VCaP (cell line): ENCODE measurements at regions not wholly inside any gene's neighbourhood (a gene's known extent, or its start where the extent isn't known, plus 50 kb on each side); places are given as distances from the start of the nearest gene placed in this dataset.

Experiments used
- H3K27ac ChIP-seq: fragments of 450-650 bp; 2 replicates; pipeline ENCODE4 v1.5.1; 2017
- CTCF ChIP-seq: fragments of 450-650 bp; conservative IDR thresholded peaks from 2 replicates; pipeline ENCODE4 v1.5.1; 2017; ENCODE audit warnings: mild to moderate bottlenecking, moderate library complexity

GRCh38 chr1:30256911-30257310 is 466.5 kb downstream of the MATN1 start:
- no peak overlapping the region for H3K27ac ChIP-seq
- TF ChIP-seq CTCF: no peak

- no peak for TF ChIP-seq CTCF
- H3K27ac ChIP-seq: no peak overlapping the region
These were observed 468.2 kb downstream of the MATN1 start for GRCh38 chr1:30255111-30255724.

- no peak overlapping the region for H3K27ac ChIP-seq
- no peak for TF ChIP-seq CTCF
These were observed 469.5 kb downstream of the MATN1 start for GRCh38 chr1:30253807-30254440.

GRCh38 chr1:30253361-30253760 is 470.0 kb downstream of the MATN1 start:
- H3K27ac ChIP-seq: no peak overlapping the region
- TF ChIP-seq CTCF: no peak

GRCh38 chr1:30250984-30251850 is 472.2 kb downstream of the MATN1 start:
- no peak for TF ChIP-seq CTCF

GRCh38 chr1:30250338-30250983 is 472.9 kb downstream of the MATN1 start:
- peak overlapping the region; percentile 83 for H3K27ac ChIP-seq
- TF ChIP-seq CTCF: no peak

More at GRCh38 chr1:30250984-30251850, 472.2 kb downstream of the MATN1 start:
- H3K27ac ChIP-seq: peak overlapping the region; percentile 83
